SJSA1 (cell line): ENCODE measurements at regions not wholly inside any gene's neighbourhood (a gene's known extent, or its start where the extent isn't known, plus 50 kb on each side); places are given as distances from the start of the nearest gene placed in this dataset.
"Not testable (repeated sequence)": the region's sequence is repeated elsewhere in the genome, so short reads cannot be mapped to it uniquely, and the experiment has no call there.

Experiments used
- DNase-seq, 2 experiments: peaks; one replicate each; pipeline ENCODE4 v3.0.0-alpha.2; 2015 to 2020; ENCODE audit warnings: low spot score in 2 of 2, low read depth in 1 of 2
- H3K27ac ChIP-seq: fragments of 250-450 bp; sonication (Bioruptor Pico); 2 replicates; pipeline ENCODE4 v1.5.1; 2020; ENCODE audit warnings: mild to moderate bottlenecking, moderate library complexity
- H3K27me3 ChIP-seq: fragments of 250-450 bp; sonication (Bioruptor Pico); replicated peaks from 2 replicates; pipeline ENCODE4 v1.5.1; 2020; ENCODE audit warnings: mild to moderate bottlenecking, moderate library complexity
- H3K36me3 ChIP-seq: fragments of 250-450 bp; sonication (Bioruptor Pico); 2 replicates; pipeline ENCODE4 v1.5.1; 2020; ENCODE audit warnings: mild to moderate bottlenecking
- H3K4me1 ChIP-seq: fragments of 250-450 bp; sonication (Bioruptor Pico); replicated peaks from 2 replicates; pipeline ENCODE4 v1.6.1; 2021; ENCODE audit warnings: mild to moderate bottlenecking
- H3K4me3 ChIP-seq: fragments of 250-450 bp; sonication (Bioruptor Pico); 2 replicates; pipeline ENCODE4 v1.5.1; 2020; ENCODE audit warnings: mild to moderate bottlenecking
- H3K9me3 ChIP-seq: fragments of 250-450 bp; sonication (Bioruptor Pico); replicated peaks from 2 replicates; pipeline ENCODE4 v1.5.1; 2020; ENCODE audit warnings: mild to moderate bottlenecking

GRCh38 chr6:74058606-74059005, 362.6 kb downstream of the CD109 start:
- H3K27me3 ChIP-seq: no peaks in the 10 kb centered on the region
- H3K4me3 ChIP-seq: no peak overlapping the region
- H3K36me3 ChIP-seq: no peaks in the 10 kb centered on the region
- DNase-seq: no peak
- H3K9me3 ChIP-seq: no peaks in the 10 kb centered on the region
- H3K27ac ChIP-seq: no peak overlapping the region
- H3K4me1 ChIP-seq: no peaks in the 10 kb centered on the region

GRCh38 chr6:74057326-74057725, 361.3 kb downstream of the CD109 start:
- H3K27me3 ChIP-seq: no peaks in the 10 kb centered on the region
- no peak for DNase-seq
- H3K27ac ChIP-seq: no peak overlapping the region
- no peaks in the 10 kb centered on the region for H3K36me3 ChIP-seq
- H3K4me3 ChIP-seq: no peak overlapping the region
- H3K9me3 ChIP-seq: no peaks in the 10 kb centered on the region
- H3K4me1 ChIP-seq: no peaks in the 10 kb centered on the region

- no peak overlapping the region for H3K27ac ChIP-seq
- H3K27me3 ChIP-seq: no peaks in the 10 kb centered on the region
- DNase-seq: no peak
- H3K4me1 ChIP-seq: no peaks in the 10 kb centered on the region
- H3K36me3 ChIP-seq: no peaks in the 10 kb centered on the region
- no peaks in the 10 kb centered on the region for H3K9me3 ChIP-seq
- no peak overlapping the region for H3K4me3 ChIP-seq
Measured at GRCh38 chr6:74054190-74054589, 358.2 kb downstream of the CD109 start.

GRCh38 chr6:74050921-74051320, 354.9 kb downstream of the CD109 start:
- H3K4me1 ChIP-seq: no peaks in the 10 kb centered on the region
- H3K27ac ChIP-seq: no peak overlapping the region
- no peaks in the 10 kb centered on the region for H3K36me3 ChIP-seq
- H3K9me3 ChIP-seq: no peaks in the 10 kb centered on the region
- no peak overlapping the region for H3K4me3 ChIP-seq
- no peaks in the 10 kb centered on the region for H3K27me3 ChIP-seq
- no peak for DNase-seq

GRCh38 chr6:74048387-74048786, 352.4 kb downstream of the CD109 start:
- Histone ChIP-seq H3K36me3 (no peaks in the 10 kb centered on the region), H3K4me3 (no peak overlapping the region), H3K27ac (0 out of 2 replicates have a peak overlapping the region, but pooled peaks have one; percentile 7), H3K27me3 (no peaks in the 10 kb centered on the region), H3K9me3 (no peaks in the 10 kb centered on the region), H3K4me1 (no peaks in the 10 kb centered on the region)
- DNase-seq: no peak

- Histone ChIP-seq H3K36me3 (no peaks in the 10 kb centered on the region), H3K27ac (no peak overlapping the region), H3K27me3 (no peaks in the 10 kb centered on the region), H3K9me3 (no peaks in the 10 kb centered on the region), H3K4me3 (no peak overlapping the region), H3K4me1 (no peaks in the 10 kb centered on the region)
- DNase-seq: no peak
Measured at GRCh38 chr6:74044417-74045096, 348.6 kb downstream of the CD109 start.

- no peak overlapping the region for H3K27ac ChIP-seq
- no peaks in the 10 kb centered on the region for H3K27me3 ChIP-seq
- H3K4me1 ChIP-seq: no peaks in the 10 kb centered on the region
- no peaks in the 10 kb centered on the region for H3K9me3 ChIP-seq
- no peaks in the 10 kb centered on the region for H3K36me3 ChIP-seq
- DNase-seq: no peak
- no peak overlapping the region for H3K4me3 ChIP-seq
Measured at GRCh38 chr6:74041420-74041819, 345.4 kb downstream of the CD109 start.

GRCh38 chr6:74018825-74019224, 322.8 kb downstream of the CD109 start:
- DNase-seq: no peak
- no peaks in the 10 kb centered on the region; the same call in 1 of the 2 replicates for H3K27me3 ChIP-seq
- no peak overlapping the region for H3K4me3 ChIP-seq
- H3K4me1 ChIP-seq: no peaks in the 10 kb centered on the region
- H3K9me3 ChIP-seq: no peaks in the 10 kb centered on the region
- no peaks in the 10 kb centered on the region for H3K36me3 ChIP-seq
- no peak overlapping the region for H3K27ac ChIP-seq

- Histone ChIP-seq H3K36me3 (no peaks in the 10 kb centered on the region), H3K9me3 (no peaks in the 10 kb centered on the region), H3K4me1 (no peaks in the 10 kb centered on the region), H3K4me3 (no peak overlapping the region), H3K27ac (no peak overlapping the region), H3K27me3 (no peaks in the 10 kb centered on the region; the same call in 1 of the 2 replicates)
- DNase-seq: no peak
Measured at GRCh38 chr6:74015427-74015826, 319.4 kb downstream of the CD109 start.

GRCh38 chr6:74000666-74001490, 304.9 kb downstream of the CD109 start:
- DNase-seq: no peak

GRCh38 chr6:73990609-73991238, 294.7 kb downstream of the CD109 start:
- not testable (repeated sequence) for H3K9me3 ChIP-seq, H3K4me1 ChIP-seq, H3K4me3 ChIP-seq, H3K36me3 ChIP-seq, DNase-seq, H3K27me3 ChIP-seq, H3K27ac ChIP-seq

More at GRCh38 chr6:74000666-74001490, 304.9 kb downstream of the CD109 start:
- H3K36me3 ChIP-seq: no peaks in the 10 kb centered on the region
- H3K27ac ChIP-seq: no peak overlapping the region
- H3K27me3 ChIP-seq: 0 out of 2 replicates have a peak, but pooled peaks cover 3% of the 10 kb centered on the region
- no peak overlapping the region for H3K4me3 ChIP-seq
- no peaks in the 10 kb centered on the region for H3K9me3 ChIP-seq
- H3K4me1 ChIP-seq: no peaks in the 10 kb centered on the region

- H3K4me3 ChIP-seq: no peak overlapping the region
- H3K36me3 ChIP-seq: no peaks in the 10 kb centered on the region
- no peak for DNase-seq
- H3K4me1 ChIP-seq: no peaks in the 10 kb centered on the region
- no peak overlapping the region for H3K27ac ChIP-seq
- no peaks in the 10 kb centered on the region for H3K9me3 ChIP-seq
- no peaks in the 10 kb centered on the region for H3K27me3 ChIP-seq
Measured at GRCh38 chr6:73989428-73989827, 293.4 kb downstream of the CD109 start.

- Histone ChIP-seq H3K4me1 (peaks cover 12% of the 10 kb centered on the region), H3K27me3 (no peaks in the 10 kb centered on the region), H3K9me3 (no peaks in the 10 kb centered on the region), H3K36me3 (no peaks in the 10 kb centered on the region), H3K4me3 (no peak overlapping the region), H3K27ac (no peak overlapping the region)
- DNase-seq: no peak
Measured at GRCh38 chr6:73985891-73986290, 289.9 kb downstream of the CD109 start.
